ENCODE measurements at regions not wholly inside any gene's neighbourhood (a gene's known extent, or its start where the extent isn't known, plus 50 kb on each side); places are given as distances from the start of the nearest gene placed in this dataset.

GRCh38 chrX:5388087-5388486 is 840.6 kb downstream of the NLGN4X start:
- H3K27ac Mint-ChIP-seq, result no peak overlapping the region
- peaks cover 9% of the 10 kb centered on the region for H3K36me3 Mint-ChIP-seq (ENCODE audit: low read depth)
- peaks cover 1% of the 10 kb centered on the region for H3K9me3 ChIP-seq (ENCODE audit: control insufficient read depth, low read length)
- H3K27me3 ChIP-seq (ENCODE audit: control insufficient read depth, insufficient read depth, low read length, poor library complexity, severe bottlenecking), result no peaks in the 10 kb centered on the region
- no peak for DNase-seq
- no peak overlapping the region for H3K4me3 Mint-ChIP-seq
- H3K4me1 ChIP-seq (ENCODE audit: control insufficient read depth, insufficient read depth, low read length), result no peaks in the 10 kb centered on the region
- H3K9ac ChIP-seq (ENCODE audit: extremely low read depth, low read length, poor library complexity, severe bottlenecking), result no peak overlapping the region
- H3K36me3 ChIP-seq (ENCODE audit: control insufficient read depth, insufficient read depth, low read length), result no peaks in the 10 kb centered on the region
- H3K27me3 Mint-ChIP-seq (ENCODE audit: insufficient read depth), result no peaks in the 10 kb centered on the region
- H3K4me1 Mint-ChIP-seq, result no peaks in the 10 kb centered on the region
- no peak for TF ChIP-seq CTCF (conservative IDR thresholded peaks at IDR 0.05)
- WGBS, 2 experiments (ENCODE audit: insufficient coverage in 1 of 2, insufficient read length in 1 of 2), result 94 to 98% methylated on average over 2 to 6 of the region's 6 CpGs
- H3K9me3 Mint-ChIP-seq, result peaks cover 21% of the 10 kb centered on the region
- no peak overlapping the region for H3K27ac ChIP-seq (ENCODE audit: low read depth, low read length)
- H3K4me3 ChIP-seq (ENCODE audit: low read length), result no peak overlapping the region

GRCh38 chrX:5380426-5380825 is 848.2 kb downstream of the NLGN4X start:
- no peak overlapping the region for H3K4me3 Mint-ChIP-seq
- WGBS, 2 experiments (ENCODE audit: insufficient coverage in 1 of 2, insufficient read length in 1 of 2), result 64% methylated on average over 2 of the region's 3 CpGs; no CpG with 5 or more reads in 1 of the 2 experiments
- no peak overlapping the region for H3K9ac ChIP-seq (ENCODE audit: extremely low read depth, low read length, poor library complexity, severe bottlenecking)
- H3K4me3 ChIP-seq (ENCODE audit: low read length), result no peak overlapping the region
- H3K4me1 Mint-ChIP-seq, result peaks cover 14% of the 10 kb centered on the region
- H3K36me3 Mint-ChIP-seq (ENCODE audit: low read depth), result no peaks in the 10 kb centered on the region
- DNase-seq, result peak; percentile 68
- H3K9me3 Mint-ChIP-seq, result peaks cover 16% of the 10 kb centered on the region
- H3K27ac Mint-ChIP-seq, result no peak overlapping the region
- H3K27me3 Mint-ChIP-seq (ENCODE audit: insufficient read depth), result no peaks in the 10 kb centered on the region
- H3K36me3 ChIP-seq (ENCODE audit: control insufficient read depth, insufficient read depth, low read length), result no peaks in the 10 kb centered on the region
- H3K9me3 ChIP-seq (ENCODE audit: control insufficient read depth, low read length), result no peaks in the 10 kb centered on the region
- no peak overlapping the region for H3K27ac ChIP-seq (ENCODE audit: low read depth, low read length)
- H3K4me1 ChIP-seq (ENCODE audit: control insufficient read depth, insufficient read depth, low read length), result no peaks in the 10 kb centered on the region
- no peak for TF ChIP-seq CTCF (conservative IDR thresholded peaks at IDR 0.05)
- no peaks in the 10 kb centered on the region for H3K27me3 ChIP-seq (ENCODE audit: control insufficient read depth, insufficient read depth, low read length, poor library complexity, severe bottlenecking)

GRCh38 chrX:5341902-5342301 is 886.8 kb downstream of the NLGN4X start:
- H3K9me3 ChIP-seq (ENCODE audit: control insufficient read depth, low read length), result no peaks in the 10 kb centered on the region
- H3K27me3 ChIP-seq (ENCODE audit: control insufficient read depth, insufficient read depth, low read length, poor library complexity, severe bottlenecking), result no peaks in the 10 kb centered on the region
- no peak for TF ChIP-seq CTCF (conservative IDR thresholded peaks at IDR 0.05)
- no peak overlapping the region for H3K27ac Mint-ChIP-seq
- no peak overlapping the region for H3K4me3 ChIP-seq (ENCODE audit: low read length)
- H3K27ac ChIP-seq (ENCODE audit: low read depth, low read length), result no peak overlapping the region
- H3K36me3 Mint-ChIP-seq (ENCODE audit: low read depth), result no peaks in the 10 kb centered on the region
- no peaks in the 10 kb centered on the region for H3K36me3 ChIP-seq (ENCODE audit: control insufficient read depth, insufficient read depth, low read length)
- 74% methylated on average over 3 of the region's 5 CpGs; no CpG with 5 or more reads in 1 of the 2 experiments for WGBS, 2 experiments (ENCODE audit: insufficient coverage in 1 of 2, insufficient read length in 1 of 2)
- no peaks in the 10 kb centered on the region for H3K9me3 Mint-ChIP-seq
- H3K27me3 Mint-ChIP-seq (ENCODE audit: insufficient read depth), result no peaks in the 10 kb centered on the region
- H3K9ac ChIP-seq (ENCODE audit: extremely low read depth, low read length, poor library complexity, severe bottlenecking), result no peak overlapping the region
- no peak for DNase-seq
- no peaks in the 10 kb centered on the region for H3K4me1 Mint-ChIP-seq
- no peak overlapping the region for H3K4me3 Mint-ChIP-seq
- H3K4me1 ChIP-seq (ENCODE audit: control insufficient read depth, insufficient read depth, low read length), result no peaks in the 10 kb centered on the region
